Stimulated activated CD8-positive, alpha-beta memory T cell treated with anti-CD3 and anti-CD28 coated beads, Interleukin-7, amount 100 ng/mL, for 4 hours (primary cell): ENCODE measurements at regions not wholly inside any gene's neighbourhood (a gene's known extent, or its start where the extent isn't known, plus 50 kb on each side); places are given as distances from the start of the nearest gene placed in this dataset.
"Not testable (repeated sequence)": the region's sequence is repeated elsewhere in the genome, so short reads cannot be mapped to it uniquely, and the experiment has no call there.

Source experiments
- DNase-seq, 2 donors: peaks; one replicate each; pipeline ENCODE4 v3.0.0-alpha.2; 2020; ENCODE audit warnings: low read depth in 2 of 2

DNA sequence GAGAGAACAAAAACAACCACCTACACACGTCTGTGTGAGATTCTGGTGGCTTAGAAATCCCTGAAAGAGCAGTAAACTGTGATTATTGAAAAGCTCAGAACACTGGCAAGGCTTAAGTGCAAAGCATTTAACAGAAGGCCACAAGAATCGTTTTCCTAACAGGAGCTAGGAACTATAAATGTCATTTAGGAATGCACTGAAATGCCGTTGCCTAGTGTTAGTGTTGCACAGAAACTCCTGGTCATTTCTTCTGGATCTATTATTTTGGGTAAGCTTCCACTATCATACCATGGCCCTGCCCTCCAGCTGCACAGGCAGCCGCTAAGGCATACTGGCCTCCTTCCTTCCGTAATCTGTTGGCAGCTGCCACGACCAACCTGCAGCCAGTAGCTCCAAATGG, 923.2 kb downstream of the NLGN4X start:
- no peak for DNase-seq

DNA sequence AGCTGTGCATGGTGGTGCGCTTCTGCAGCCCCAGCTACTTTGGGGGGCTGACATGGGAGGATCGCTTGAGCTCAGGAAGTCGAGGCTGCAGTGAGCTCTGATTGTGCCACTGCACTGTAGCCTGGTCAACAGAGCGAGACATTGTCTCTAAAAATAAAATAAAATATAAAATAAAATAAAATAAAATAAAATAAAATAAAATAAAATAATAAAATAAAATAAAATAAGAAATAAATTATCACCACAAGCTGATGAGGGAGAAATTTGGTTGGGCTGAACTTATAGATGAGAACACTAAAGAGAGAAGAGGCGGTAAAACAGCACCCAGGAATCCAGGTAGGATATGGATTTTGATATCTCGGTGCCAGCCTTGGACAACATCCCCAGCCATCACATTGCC, 933.7 kb downstream of the NLGN4X start:
- DNase-seq, result no peak

GRCh38 chrX:5290635-5291034, 938.0 kb downstream of the NLGN4X start:
- DNase-seq, result no peak

- not testable (repeated sequence) for DNase-seq
Observed at GRCh38 chrX:5289949-5290348, 938.7 kb downstream of the NLGN4X start.

DNA sequence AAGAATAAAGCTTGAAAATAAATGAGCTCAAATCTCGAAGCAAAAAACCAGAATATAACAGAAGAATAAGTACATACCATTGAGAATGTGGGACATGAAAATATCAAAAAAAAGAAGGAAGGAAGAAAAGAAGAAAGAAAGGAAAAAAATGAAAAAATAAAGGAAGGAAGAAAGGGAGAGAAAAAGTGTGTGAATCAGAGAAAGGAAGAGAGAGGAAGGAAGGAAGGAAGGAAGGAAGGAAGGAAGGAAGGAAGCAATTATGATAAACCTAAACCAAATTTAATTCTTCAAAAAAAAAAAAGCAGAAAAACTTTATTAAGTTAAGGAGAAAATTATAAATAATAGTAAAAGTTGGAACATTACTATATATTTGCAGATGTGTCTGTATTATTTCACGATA, 949.8 kb downstream of the NLGN4X start:
- no peak for DNase-seq

DNA sequence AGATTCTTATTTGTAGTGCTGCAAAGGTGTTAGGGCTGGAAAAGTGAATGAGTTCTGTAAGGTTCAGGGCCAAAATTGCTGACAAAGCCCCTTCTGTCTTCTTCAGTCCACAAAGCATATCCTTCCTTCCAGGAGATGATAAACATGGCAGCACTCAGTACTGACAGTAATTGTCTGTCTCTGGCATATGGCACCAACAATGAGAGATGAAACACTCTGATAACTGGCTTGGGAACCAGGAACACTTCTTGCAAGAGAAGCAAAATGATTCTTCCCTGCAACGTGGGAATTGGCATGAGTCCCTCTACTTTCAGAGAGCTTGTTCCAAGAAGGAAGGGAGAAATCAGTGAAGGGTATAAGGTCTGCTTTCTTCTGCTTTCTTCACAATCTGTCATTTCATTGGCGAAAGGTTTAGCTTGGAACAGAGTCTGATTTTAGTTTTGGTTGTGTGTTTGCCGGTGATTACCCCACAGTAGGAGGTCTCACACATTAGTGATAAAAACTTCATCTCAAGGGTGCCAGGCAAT, 963.3 kb downstream of the NLGN4X start:
- DNase-seq, result no peak

DNA sequence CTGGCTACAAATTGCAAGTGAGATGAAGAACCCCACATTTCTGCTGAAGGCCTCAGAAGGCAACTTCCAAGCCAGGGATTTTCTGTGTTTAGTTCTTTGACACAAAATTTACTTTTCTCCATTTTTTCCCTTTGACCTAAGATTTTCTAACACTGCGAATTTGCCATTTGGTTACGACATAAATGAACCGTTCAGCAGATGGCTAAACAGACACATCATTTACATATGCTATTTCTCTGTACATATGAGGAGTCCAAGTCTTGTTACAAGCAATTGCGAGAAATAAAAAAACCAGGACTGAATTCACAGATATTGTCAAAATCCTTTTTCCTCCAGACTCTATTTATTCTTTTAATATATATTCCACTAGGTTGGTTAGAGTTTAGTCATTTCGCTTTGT, 978.6 kb downstream of the NLGN4X start:
- no peak for DNase-seq

- no peak for DNase-seq
Observed at GRCh38 chrX:5242091-5242790, 986.4 kb downstream of the NLGN4X start.

- DNase-seq, result no peak
Observed at GRCh38 chrX:5236749-5237148, 991.9 kb downstream of the NLGN4X start.

GRCh38 chrX:5236096-5236495, 992.6 kb downstream of the NLGN4X start:
- DNase-seq, result no peak

DNA sequence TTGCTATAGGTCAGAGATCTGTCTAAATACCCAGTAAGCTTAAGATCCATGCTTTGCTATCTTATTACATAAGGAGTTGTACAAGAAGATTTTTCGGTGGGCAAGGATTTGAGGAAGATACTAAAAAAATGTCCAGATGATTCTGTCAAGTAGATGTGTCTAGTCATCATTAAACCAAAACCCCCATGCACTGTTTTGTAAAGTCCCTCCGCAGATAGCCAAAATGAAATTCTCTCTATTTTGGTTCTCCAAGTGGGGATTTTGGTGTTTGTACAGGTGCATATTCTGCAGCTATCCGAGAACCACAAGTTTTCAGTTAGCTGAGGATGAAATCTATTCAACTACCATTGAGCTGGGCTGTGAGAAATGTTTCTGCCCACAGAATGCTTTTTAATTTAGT, 994.8 kb downstream of the NLGN4X start:
- DNase-seq, result no peak

- no peak for DNase-seq
Observed at GRCh38 chrX:5220421-5220820, 1008.2 kb downstream of the NLGN4X start.

DNA sequence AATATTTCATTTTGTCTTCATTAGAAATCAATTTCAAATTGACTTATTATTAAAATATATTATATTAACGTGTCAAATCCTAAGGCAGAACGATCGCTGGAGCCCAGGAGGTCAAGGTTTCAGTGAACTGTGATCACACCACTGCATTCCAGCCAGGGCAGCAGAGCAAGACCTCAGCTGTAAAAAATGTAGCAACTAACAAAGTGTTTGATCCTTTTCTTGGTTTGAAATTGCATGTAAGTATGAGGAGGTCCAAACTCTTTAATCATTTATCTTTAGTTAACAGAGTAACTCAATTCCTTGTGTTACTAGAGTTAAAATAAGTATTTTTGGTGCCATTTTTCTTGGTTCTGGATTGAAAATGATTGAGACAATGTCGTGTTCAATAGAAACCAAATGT, 1033.9 kb downstream of the NLGN4X start:
- DNase-seq, result no peak

GRCh38 chrX:5180135-5180741, 1048.4 kb downstream of the NLGN4X start:
- DNase-seq, result no peak

- DNase-seq, result no peak
Observed at GRCh38 chrX:5176766-5177165, 1051.9 kb downstream of the NLGN4X start.

GRCh38 chrX:5163663-5164062, 1065.0 kb downstream of the NLGN4X start:
- no peak for DNase-seq

DNA sequence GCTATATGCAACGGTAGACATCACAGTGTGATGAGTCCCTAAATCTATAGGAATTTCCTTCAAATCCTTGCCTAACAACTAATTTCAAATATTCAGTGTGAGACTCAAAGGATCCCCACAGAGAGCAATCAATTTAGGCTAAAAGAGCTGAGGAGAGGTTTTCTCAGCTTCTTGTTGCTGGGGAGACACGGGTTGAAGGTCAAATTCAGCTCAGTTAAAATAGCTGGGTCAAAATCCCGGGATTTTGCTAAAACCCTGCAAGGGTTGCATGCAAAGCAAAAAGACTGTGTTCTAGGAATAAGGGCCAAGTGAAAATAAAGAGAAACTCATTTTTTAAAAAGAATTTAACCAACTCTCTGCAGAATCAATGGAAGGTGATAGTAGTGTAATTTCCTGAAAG, 1073.4 kb downstream of the NLGN4X start:
- no peak for DNase-seq

DNA sequence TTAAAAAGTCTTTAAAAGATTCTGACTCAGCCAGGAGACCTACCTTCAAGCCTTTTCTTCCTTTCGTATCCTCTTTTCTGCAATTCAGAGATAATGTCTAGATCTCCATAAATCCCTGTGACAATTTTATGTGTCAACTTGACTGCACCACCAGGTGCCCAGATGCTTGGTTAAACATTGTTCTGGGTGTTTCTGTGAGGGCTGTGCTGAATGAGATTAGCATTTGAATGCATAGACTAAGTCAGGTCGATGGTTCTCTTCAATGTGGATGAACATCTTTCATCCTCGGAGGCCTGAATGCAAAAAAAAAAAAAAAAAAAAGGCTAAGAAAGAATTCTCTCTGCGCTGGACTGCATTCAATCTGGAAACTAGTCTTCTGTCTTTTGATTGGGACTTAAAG, 1082.7 kb downstream of the NLGN4X start:
- no peak for DNase-seq

DNA sequence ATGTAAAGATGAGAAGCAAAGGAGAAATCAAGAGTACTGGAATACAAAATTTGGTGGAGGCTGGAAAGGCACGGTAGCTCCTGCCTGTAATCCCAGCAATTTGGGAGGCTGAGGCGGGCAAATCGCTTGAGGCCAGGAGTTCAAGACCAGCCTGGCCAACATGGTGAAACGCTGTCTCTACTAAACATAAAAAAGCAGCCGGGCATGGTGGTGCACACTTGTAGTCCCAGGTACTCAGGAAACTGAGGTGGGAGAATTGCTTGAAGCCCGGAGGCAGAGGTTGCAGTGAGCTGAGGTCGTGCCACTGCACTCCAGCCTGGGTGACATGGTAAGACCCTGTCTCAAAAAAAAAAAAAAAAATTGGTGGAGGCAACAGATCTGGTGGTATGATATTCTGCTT, 1086.0 kb downstream of the NLGN4X start:
- no peak for DNase-seq

GRCh38 chrX:5122181-5122678, 1106.4 kb downstream of the NLGN4X start:
- DNase-seq, result no peak

DNA sequence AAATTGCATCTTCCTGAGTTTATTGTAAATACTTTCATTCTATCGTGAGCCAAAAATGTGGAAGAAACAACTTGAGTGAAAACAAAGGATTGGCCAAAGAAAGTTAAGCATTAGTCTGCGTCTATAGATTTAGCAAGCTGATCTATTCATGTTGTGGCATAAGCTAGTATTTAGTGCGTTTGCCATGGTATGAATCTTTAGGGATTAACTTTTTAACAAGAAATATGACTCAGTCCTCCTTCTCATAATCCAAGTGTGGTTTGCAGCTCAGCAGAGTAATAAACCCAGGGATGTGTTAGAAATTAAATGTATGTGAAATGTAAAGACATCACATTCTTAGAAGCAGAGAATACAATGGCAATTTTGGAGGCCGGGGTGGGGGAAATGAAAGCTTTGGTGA, 1110.9 kb downstream of the NLGN4X start:
- no peak for DNase-seq

DNA sequence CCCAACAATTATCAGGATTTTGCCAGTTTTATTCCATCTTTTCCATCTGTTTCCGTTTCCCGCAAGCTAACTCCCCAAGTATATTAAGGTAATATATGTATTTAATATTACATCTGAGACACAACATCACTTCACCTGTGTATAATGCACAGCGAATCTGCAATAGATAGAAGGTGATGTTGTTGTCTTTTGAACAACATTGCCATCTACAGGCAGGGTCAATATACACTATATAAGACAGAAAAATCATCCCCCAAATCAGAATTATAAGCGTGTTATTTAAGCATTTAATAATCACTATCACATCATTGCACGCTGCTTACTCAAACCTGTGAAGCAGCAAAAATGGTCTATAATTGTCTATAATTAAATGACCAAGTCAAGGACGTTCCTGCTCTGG, 1115.5 kb downstream of the NLGN4X start:
- DNase-seq, result no peak

- DNase-seq, result no peak
Observed at GRCh38 chrX:5100004-5100403, 1128.7 kb downstream of the NLGN4X start.
